Transverse colon (tissue), 3 donors: ENCODE measurements at regions not wholly inside any gene's neighbourhood (a gene's known extent, or its start where the extent isn't known, plus 50 kb on each side); places are given as distances from the start of the nearest gene placed in this dataset.

Experiments used
- CTCF ChIP-seq, 5 experiments: fragments of 200-600 bp in 3 of 5; fragments of 450-650 bp in 2 of 5; sonication (generic) in 3 of 5; IDR thresholded peaks; 1 replicate in 2 of 5; 2 replicates in 3 of 5; pipeline ENCODE4 v1.5.1; 2016 to 2017; ENCODE audit warnings: antibody characterized with exemption in 5 of 5, inconsistent platforms in 3 of 5, mild to moderate bottlenecking in 2 of 5, moderate library complexity in 1 of 5
- EP300 ChIP-seq: sonication (generic); formaldehyde crosslinking; IDR thresholded peaks from one replicate; pipeline ENCODE4 v1.6.1; 2017; ENCODE audit warnings: antibody characterized with exemption, low read depth
- POLR2A ChIP-seq: fragments of 450-650 bp; IDR thresholded peaks from one replicate; pipeline ENCODE4 v1.6.1; 2016; ENCODE audit warnings: antibody characterized with exemption, mild to moderate bottlenecking, moderate library complexity

GRCh38 chr21:21690068-21690665 is 692.0 kb downstream of the NCAM2 start:
- TF ChIP-seq POLR2A (no peak), CTCF (IDR thresholded peaks at IDR 0.05) (no peak), EP300 (no peak)
